Left lung (tissue), 4 donors: ENCODE measurements at regions not wholly inside any gene's neighbourhood (a gene's known extent, or its start where the extent isn't known, plus 50 kb on each side); places are given as distances from the start of the nearest gene placed in this dataset.

Experiments
- ATAC-seq: fragments of 200-7000 bp; cut with Tn5 transposase; one replicate; pipeline ENCODE4 v1.9.1; 2020; ENCODE audit warnings: moderate library complexity
- DNase-seq, 4 donors: peaks; one replicate each; pipeline ENCODE4 v3.0.0-alpha.2; 2013 to 2020
- H3K27ac ChIP-seq, 2 donors: fragments of 200-600 bp; sonication (generic) in 1 of 2; one replicate each; pipeline versions ENCODE4 v1.5.0 to v1.8.0; 2020 to 2021
- H3K27me3 ChIP-seq, 2 donors: fragments of 200-600 bp; sonication (generic) in 1 of 2; one replicate each; pipeline versions ENCODE4 v1.5.0 to v1.8.0; 2020 to 2021
- H3K36me3 ChIP-seq, 2 donors: fragments of 200-600 bp; sonication (generic) in 1 of 2; one replicate each; pipeline versions ENCODE4 v1.5.0 to v1.8.0; 2020 to 2021
- H3K4me1 ChIP-seq, 2 donors: fragments of 200-600 bp; one replicate each; pipeline ENCODE4 v1.8.0; 2021
- H3K4me3 ChIP-seq, 2 donors: fragments of 200-600 bp; sonication (generic) in 1 of 2; one replicate each; pipeline versions ENCODE4 v1.5.0 to v1.8.0; 2020 to 2021; ENCODE audit warnings: mild to moderate bottlenecking in 1 of 2
- H3K9me3 ChIP-seq, 2 donors: fragments of 200-600 bp; sonication (generic) in 1 of 2; one replicate each; pipeline versions ENCODE4 v1.5.0 to v1.8.0; 2020 to 2021
- CTCF ChIP-seq, 2 donors: fragments of 200-600 bp; sonication (generic) in 1 of 2; IDR thresholded peaks; one replicate each; pipeline versions ENCODE4 v1.5.0 to v1.8.0; 2021; ENCODE audit warnings: antibody characterized with exemption in 2 of 2
- intact Hi-C, 2 donors: fragments of 100-400 bp; cut with DNase I; formaldehyde crosslinking; loops; one replicate each; pipeline versions ENCODE4 v1.11.2 to v1.14.2; 2022
- donor health status: DM: no; HTN: yes; CAD: no.
- donor health status: DM: no; HTN: no; CAD: no.

GRCh38 chrX:80173261-80173660 is 158.7 kb downstream of the TBX22 start:
- intact Hi-C loops: no loop called here
- DNase-seq: no peak
- H3K9me3 ChIP-seq: no peaks in the 10 kb centered on the region

GRCh38 chrX:80174925-80175574 is 160.5 kb downstream of the TBX22 start:
- no peak for TF ChIP-seq CTCF (IDR thresholded peaks at IDR 0.05)
- Histone ChIP-seq H3K27me3 (no peaks in the 10 kb centered on the region), H3K4me1 (no peaks in the 10 kb centered on the region), H3K27ac (no peak overlapping the region), H3K4me3 (no peak overlapping the region), H3K9me3 (no peaks in the 10 kb centered on the region), H3K36me3 (no peaks in the 10 kb centered on the region)
- intact Hi-C loops: no loop called here
- ATAC-seq: no peak
- peak in 1 of 4 donors; percentile 31 for DNase-seq

More at GRCh38 chrX:80173261-80173660, 158.7 kb downstream of the TBX22 start:
- no peak for TF ChIP-seq CTCF (IDR thresholded peaks at IDR 0.05)
- no peaks in the 10 kb centered on the region for H3K36me3 ChIP-seq
- no peak for ATAC-seq
- H3K27me3 ChIP-seq: no peaks in the 10 kb centered on the region
- H3K4me1 ChIP-seq: no peaks in the 10 kb centered on the region
- H3K4me3 ChIP-seq: no peak overlapping the region
- no peak overlapping the region for H3K27ac ChIP-seq

GRCh38 chrX:80181079-80181478 is 166.5 kb downstream of the TBX22 start:
- no peaks in the 10 kb centered on the region for H3K4me1 ChIP-seq
- DNase-seq (no peak), ATAC-seq (no peak)
- H3K27ac ChIP-seq: no peak overlapping the region
- no peaks in the 10 kb centered on the region for H3K9me3 ChIP-seq
- no peaks in the 10 kb centered on the region for H3K36me3 ChIP-seq
- intact Hi-C loops: no loop called here
- no peak overlapping the region for H3K4me3 ChIP-seq
- peak in 1 of 2 donors; percentile 15 for TF ChIP-seq CTCF (IDR thresholded peaks at IDR 0.05)
- H3K27me3 ChIP-seq: no peaks in the 10 kb centered on the region

- H3K9me3 ChIP-seq: no peaks in the 10 kb centered on the region
- TF ChIP-seq CTCF (IDR thresholded peaks at IDR 0.05): no peak
Observed at GRCh38 chrX:80184854-80185253, 170.3 kb downstream of the TBX22 start.

GRCh38 chrX:80206647-80207046 is 192.1 kb downstream of the TBX22 start:
- H3K36me3 ChIP-seq: no peaks in the 10 kb centered on the region
- no peaks in the 10 kb centered on the region for H3K9me3 ChIP-seq
- DNase-seq (no peak), ATAC-seq (no peak)
- no peaks in the 10 kb centered on the region for H3K27me3 ChIP-seq
- intact Hi-C loops: no loop called here
- no peak for TF ChIP-seq CTCF (IDR thresholded peaks at IDR 0.05)
- H3K27ac ChIP-seq: no peak overlapping the region
- H3K4me1 ChIP-seq: no peaks in the 10 kb centered on the region
- H3K4me3 ChIP-seq: no peak overlapping the region

More at GRCh38 chrX:80184854-80185253, 170.3 kb downstream of the TBX22 start:
- H3K27me3 ChIP-seq: no peaks in the 10 kb centered on the region
- no peak overlapping the region for H3K4me3 ChIP-seq
- H3K36me3 ChIP-seq: no peaks in the 10 kb centered on the region
- DNase-seq (no peak), ATAC-seq (no peak)
- H3K4me1 ChIP-seq: no peaks in the 10 kb centered on the region
- intact Hi-C loops: no loop called here
- H3K27ac ChIP-seq: no peak overlapping the region
